ENCODE measurements at regions not wholly inside any gene's neighbourhood (a gene's known extent, or its start where the extent isn't known, plus 50 kb on each side); places are given as distances from the start of the nearest gene placed in this dataset.

- dilution Hi-C loops (cut with HindIII; ENCODE audit: low sequenced_read_pairs, unreplicated experiment) (no loop called here), in situ Hi-C loops (cut with MboI; ENCODE audit: low sequenced_read_pairs) (no loop called here), intact Hi-C loops (cut with micrococcal nuclease) (loop anchor here (5.0 kb wide), 1 partner anchor 281 kb away; no protein-coding TSS in a partner anchor)
- peaks cover 23% of the 10 kb centered on the region for H3K4me1 ChIP-seq (ENCODE audit: control insufficient read depth, insufficient read depth, low read length)
- no peak overlapping the region for H2BK20ac ChIP-seq (ENCODE audit: low read depth, low read length)
- WGBS, 2 experiments (ENCODE audit: extremely low coverage in 2 of 2, insufficient read length in 1 of 2) = no CpG with 5 or more reads among the region's 3 CpGs
- H2BK5ac ChIP-seq (ENCODE audit: low read depth, low read length, poor library complexity, severe bottlenecking) = peak overlapping the region; percentile 78
- H4K8ac ChIP-seq (ENCODE audit: low read depth in 2 of 2, low read length in 2 of 2) = no peak overlapping the region
- H4K91ac ChIP-seq (ENCODE audit: insufficient read depth, low read depth, low read length) = no peak overlapping the region
- H3K79me1 ChIP-seq (ENCODE audit: low read depth in 1 of 2, low read length in 2 of 2) = no peaks in the 10 kb centered on the region
- TF ChIP-seq SMC3 (IDR thresholded peaks at IDR 0.05; ENCODE audit: low read depth, low read length) (no peak), ELK1 (IDR thresholded peaks at IDR 0.05; ENCODE audit: borderline replicate concordance, low read depth, low read length) (no peak), MAZ (IDR thresholded peaks at IDR 0.05; ENCODE audit: borderline replicate concordance, low read depth, low read length) (no peak), NFE2L2 (IDR thresholded peaks at IDR 0.05; ENCODE audit: low read depth, low read length) (no peak), BHLHE40 (IDR thresholded peaks at IDR 0.05; ENCODE audit: low read depth, low read length) (no peak), RFX5 (IDR thresholded peaks at IDR 0.05; ENCODE audit: low read depth, low read length) (no peak), CEBPB (IDR thresholded peaks at IDR 0.05; ENCODE audit: low read depth, low read length) (no peak), FOS (IDR thresholded peaks at IDR 0.05; ENCODE audit: low read depth, low read length) (no peak), POLR2A (IDR thresholded peaks at IDR 0.05; ENCODE audit: low read depth, low read length) (no peak), MAFK (IDR thresholded peaks at IDR 0.05; ENCODE audit: low read depth, low read length) (no peak), MXI1 (IDR thresholded peaks at IDR 0.05; ENCODE audit: borderline replicate concordance, low read depth, low read length) (no peak), CHD1 (IDR thresholded peaks at IDR 0.05; ENCODE audit: low read depth, low read length) (no peak), RAD21 (IDR thresholded peaks at IDR 0.05; ENCODE audit: low read length) (no peak)
- TF ChIP-seq, protein P1, sequence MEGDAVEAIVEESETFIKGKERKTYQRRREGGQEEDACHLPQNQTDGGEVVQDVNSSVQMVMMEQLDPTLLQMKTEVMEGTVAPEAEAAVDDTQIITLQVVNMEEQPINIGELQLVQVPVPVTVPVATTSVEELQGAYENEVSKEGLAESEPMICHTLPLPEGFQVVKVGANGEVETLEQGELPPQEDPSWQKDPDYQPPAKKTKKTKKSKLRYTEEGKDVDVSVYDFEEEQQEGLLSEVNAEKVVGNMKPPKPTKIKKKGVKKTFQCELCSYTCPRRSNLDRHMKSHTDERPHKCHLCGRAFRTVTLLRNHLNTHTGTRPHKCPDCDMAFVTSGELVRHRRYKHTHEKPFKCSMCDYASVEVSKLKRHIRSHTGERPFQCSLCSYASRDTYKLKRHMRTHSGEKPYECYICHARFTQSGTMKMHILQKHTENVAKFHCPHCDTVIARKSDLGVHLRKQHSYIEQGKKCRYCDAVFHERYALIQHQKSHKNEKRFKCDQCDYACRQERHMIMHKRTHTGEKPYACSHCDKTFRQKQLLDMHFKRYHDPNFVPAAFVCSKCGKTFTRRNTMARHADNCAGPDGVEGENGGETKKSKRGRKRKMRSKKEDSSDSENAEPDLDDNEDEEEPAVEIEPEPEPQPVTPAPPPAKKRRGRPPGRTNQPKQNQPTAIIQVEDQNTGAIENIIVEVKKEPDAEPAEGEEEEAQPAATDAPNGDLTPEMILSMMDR (conservative IDR thresholded peaks at IDR 0.05; ENCODE audit: low read depth, low read length) = no peak
- H3K27me3 ChIP-seq (ENCODE audit: control insufficient read depth, insufficient read depth, low read length) = no peaks in the 10 kb centered on the region
- no peak overlapping the region for H2BK15ac ChIP-seq (ENCODE audit: low read depth, low read length)
- H4K20me1 ChIP-seq (ENCODE audit: insufficient read depth, low read length) = no peaks in the 10 kb centered on the region
- H2AFZ ChIP-seq (replicated peaks; ENCODE audit: low read length, poor library complexity) = no peak overlapping the region
- no peak overlapping the region for H2AK5ac ChIP-seq (ENCODE audit: low read depth, low read length)
- TSS peak; percentile 74 for BruUV-seq (replicated peaks)
- H3K9me1 ChIP-seq (ENCODE audit: insufficient read depth, low read length) = peaks cover 17% of the 10 kb centered on the region
- 0 out of 2 replicates have a peak overlapping the region, but pooled peaks have one; percentile 2 for H4K5ac ChIP-seq (ENCODE audit: low read depth, low read length)
- no peak overlapping the region for H2AK9ac ChIP-seq (replicated peaks; ENCODE audit: low read depth, low read length, poor library complexity)
- H3K4me3 ChIP-seq (ENCODE audit: insufficient read depth, low read depth, low read length) = peak overlapping the region; percentile 7; the same call in 1 of the 2 replicates
- H3K56ac ChIP-seq (ENCODE audit: extremely low read depth, insufficient read depth, low read length) = no peak overlapping the region
- no peak overlapping the region for H3K14ac ChIP-seq (replicated peaks; ENCODE audit: low read depth, low read length)
- DNase-seq = peak; percentile 29
- H3K9me3 ChIP-seq (ENCODE audit: control insufficient read depth, insufficient read depth, low read length) = no peaks in the 10 kb centered on the region
- H3K23ac ChIP-seq (ENCODE audit: low read depth, low read length) = no peak overlapping the region
- no peak overlapping the region; the same call in 1 of the 2 replicates for H2BK120ac ChIP-seq (ENCODE audit: low read depth, low read length)
- peak overlapping the region; percentile 39; the same call in 1 of the 2 replicates for H3K4me2 ChIP-seq (ENCODE audit: low read depth, low read length)
- ChIA-PET POLR2A (ENCODE audit: unreplicated experiment) (no interaction called here), CTCF (interaction anchor here (0.5 to 1.7 kb wide), 9 partner anchors 11 to 615 kb away, joined by 3 to 13 read pairs (median 4); no protein-coding TSS in a partner anchor)
- H3K27ac ChIP-seq (ENCODE audit: insufficient read depth, low read length) = no peak overlapping the region
- no peaks in the 10 kb centered on the region for H3K36me3 ChIP-seq (ENCODE audit: control insufficient read depth, insufficient read depth, low read length)
- no peak overlapping the region; the same call in 1 of the 2 replicates for H3K18ac ChIP-seq (ENCODE audit: low read depth, low read length)
- no peak overlapping the region for H3K4ac ChIP-seq (ENCODE audit: low read depth, low read length)
- H3K9ac ChIP-seq (ENCODE audit: low read depth, low read length) = no peak overlapping the region
- peak; percentile 16 for ATAC-seq (ENCODE audit: low read depth)
These were observed 85.3 kb upstream of the FRY start for GRCh38 chr13:31946091-31946770.
